ENCODE measurements at regions not wholly inside any gene's neighbourhood (a gene's known extent, or its start where the extent isn't known, plus 50 kb on each side); places are given as distances from the start of the nearest gene placed in this dataset.

GRCh38 chr9:4415281-4415680 is 75.0 kb upstream of the SLC1A1 start:
- TF ChIP-seq CTCF (IDR thresholded peaks at IDR 0.05; ENCODE audit: insufficient read depth, low read depth, low read length) (no peak), EZH2 (IDR thresholded peaks at IDR 0.05; ENCODE audit: insufficient read depth, low read length) (no peak)

All from astrocyte (in vitro differentiated cells and primary cell).